GM23338 (cell line): ENCODE measurements at regions not wholly inside any gene's neighbourhood (a gene's known extent, or its start where the extent isn't known, plus 50 kb on each side); places are given as distances from the start of the nearest gene placed in this dataset.

Source experiments
- ATAC-seq: fragments of 200-7000 bp; cut with Tn5 transposase; 3 replicates; pipeline ENCODE4 v1.9.1; 2020
- DNase-seq: peaks from one replicate; pipeline ENCODE4 v3.0.0-alpha.2; 2015; ENCODE audit warnings: low spot score
- H2AFZ ChIP-seq: fragments of 200-600 bp; sonication (generic); 2 replicates; pipeline ENCODE4 v1.8.0; 2016; ENCODE audit warnings: antibody characterized with exemption, mild to moderate bottlenecking, moderate library complexity
- H3F3A ChIP-seq: fragments of 200-600 bp; sonication (generic); replicated peaks from 2 replicates; pipeline ENCODE4 v1.8.0; 2017; ENCODE audit warnings: antibody characterized with exemption, mixed run types, low read depth
- H3K27ac ChIP-seq: fragments of 200-600 bp; sonication (generic); 2 replicates; pipeline ENCODE4 v1.6.1; 2016; ENCODE audit warnings: low read depth
- H3K27me3 ChIP-seq: fragments of 200-600 bp; sonication (generic); 2 replicates; pipeline ENCODE4 v1.8.0; 2016; ENCODE audit warnings: mild to moderate bottlenecking, mixed run types, moderate library complexity; ENCODE audit not compliant: insufficient read depth
- H3K36me3 ChIP-seq: fragments of 200-600 bp; sonication (generic); 2 replicates; pipeline ENCODE4 v1.8.0; 2016; ENCODE audit warnings: mild to moderate bottlenecking; ENCODE audit not compliant: insufficient read depth
- H3K4me1 ChIP-seq: fragments of 200-600 bp; sonication (generic); 2 replicates; pipeline ENCODE4 v1.8.0; 2016; ENCODE audit warnings: mild to moderate bottlenecking, moderate library complexity; ENCODE audit not compliant: insufficient read depth
- H3K4me2 ChIP-seq: fragments of 200-600 bp; sonication (generic); 2 replicates; pipeline ENCODE4 v1.7.1; 2017; ENCODE audit warnings: mixed run types
- H3K4me3 ChIP-seq: fragments of 200-600 bp; sonication (generic); 2 replicates; pipeline ENCODE4 v1.6.1; 2016; ENCODE audit warnings: mixed run types
- H3K79me2 ChIP-seq: fragments of 200-600 bp; sonication (generic); replicated peaks from 2 replicates; pipeline ENCODE4 v1.8.0; 2017; ENCODE audit warnings: mild to moderate bottlenecking; ENCODE audit not compliant: insufficient read depth
- H3K9me2 ChIP-seq: fragments of 200-600 bp; sonication (generic); 2 replicates; pipeline ENCODE4 v1.8.0; 2017; ENCODE audit not compliant: insufficient read depth
- H4K20me1 ChIP-seq: fragments of 200-600 bp; sonication (generic); replicated peaks from 2 replicates; pipeline ENCODE4 v1.8.0; 2017; ENCODE audit warnings: mild to moderate bottlenecking; ENCODE audit not compliant: insufficient read depth
- H3K27ac Mint-ChIP-seq: 2 replicates; pipeline ENCODE4 v1.8.0; 2020; ENCODE audit warnings: inconsistent platforms, mild to moderate bottlenecking, moderate library complexity, mixed read lengths
- H3K27me3 Mint-ChIP-seq: 3 replicates; pipeline ENCODE4 v1.8.0; 2022; ENCODE audit warnings: low read depth, mild to moderate bottlenecking, moderate library complexity, mixed read lengths, inconsistent platforms; ENCODE audit not compliant: insufficient read depth, poor library complexity
- H3K36me3 Mint-ChIP-seq: 3 replicates; pipeline ENCODE4 v1.8.0; 2021; ENCODE audit warnings: low read depth, mild to moderate bottlenecking, inconsistent platforms, moderate library complexity, mixed read lengths
- H3K4me1 Mint-ChIP-seq: 3 replicates; pipeline ENCODE4 v1.8.0; 2020; ENCODE audit warnings: mild to moderate bottlenecking, inconsistent platforms, mixed read lengths
- H3K4me3 Mint-ChIP-seq: 3 replicates; pipeline ENCODE4 v1.8.0; 2021; ENCODE audit warnings: moderate library complexity, mild to moderate bottlenecking, inconsistent platforms, mixed read lengths
- H3K9me3 Mint-ChIP-seq: 3 replicates; pipeline ENCODE4 v1.8.0; 2020; ENCODE audit warnings: moderate library complexity, mild to moderate bottlenecking, inconsistent platforms, mixed read lengths
- CTCF ChIP-seq, 2 experiments: fragments of 200-600 bp in 1 of 2; sonication (generic) in 1 of 2; conservative IDR thresholded peaks; 2 replicates each; pipeline versions ENCODE4 v1.5.1 to v1.6.1; 2016 to 2017; ENCODE audit warnings: antibody characterized with exemption in 2 of 2, low read depth in 2 of 2, mild to moderate bottlenecking in 2 of 2, moderate library complexity in 1 of 2
- ETS1 ChIP-seq: IDR thresholded peaks from 2 replicates; pipeline ENCODE4 v1.6.1; 2016; ENCODE audit warnings: antibody characterized with exemption
- EZH2 ChIP-seq: fragments of 200-600 bp; sonication (generic); IDR thresholded peaks from one replicate; pipeline ENCODE4 v1.8.0; 2017; ENCODE audit warnings: antibody characterized with exemption, mild to moderate bottlenecking, low read depth; ENCODE audit not compliant: unreplicated experiment
- EZH2phosphoT487 ChIP-seq: fragments of 200-600 bp; sonication (generic); IDR thresholded peaks from one replicate; pipeline ENCODE4 v1.8.1; 2018; ENCODE audit warnings: antibody characterized with exemption; ENCODE audit not compliant: unreplicated experiment
- JUNB ChIP-seq: IDR thresholded peaks from one replicate; pipeline ENCODE4 v1.6.1; 2016; ENCODE audit warnings: antibody characterized with exemption; ENCODE audit not compliant: unreplicated experiment
- NANOG ChIP-seq: IDR thresholded peaks from 2 replicates; pipeline ENCODE4 v1.6.1; 2016; ENCODE audit warnings: antibody characterized with exemption, borderline replicate concordance
- POLR2AphosphoS5 ChIP-seq: IDR thresholded peaks from 2 replicates; pipeline ENCODE4 v1.6.1; 2016; ENCODE audit warnings: antibody characterized with exemption, low read depth
- ZNF114 ChIP-seq: fragments of 250-450 bp; sonication (Bioruptor Pico); IDR thresholded peaks from 2 replicates; pipeline ENCODE4 v1.5.0; 2020; ENCODE audit warnings: mild to moderate bottlenecking, moderate library complexity
- ZNF462 ChIP-seq: fragments of 250-450 bp; sonication (Bioruptor Pico); IDR thresholded peaks from 2 replicates; pipeline ENCODE4 v1.5.0; 2020; ENCODE audit warnings: mild to moderate bottlenecking, moderate library complexity
- TF ChIP-seq, protein P1 (sequence below): IDR thresholded peaks from one replicate; pipeline ENCODE4 v1.6.1; 2018; ENCODE audit warnings: antibody characterized with exemption; ENCODE audit not compliant: unreplicated experiment

DNA sequence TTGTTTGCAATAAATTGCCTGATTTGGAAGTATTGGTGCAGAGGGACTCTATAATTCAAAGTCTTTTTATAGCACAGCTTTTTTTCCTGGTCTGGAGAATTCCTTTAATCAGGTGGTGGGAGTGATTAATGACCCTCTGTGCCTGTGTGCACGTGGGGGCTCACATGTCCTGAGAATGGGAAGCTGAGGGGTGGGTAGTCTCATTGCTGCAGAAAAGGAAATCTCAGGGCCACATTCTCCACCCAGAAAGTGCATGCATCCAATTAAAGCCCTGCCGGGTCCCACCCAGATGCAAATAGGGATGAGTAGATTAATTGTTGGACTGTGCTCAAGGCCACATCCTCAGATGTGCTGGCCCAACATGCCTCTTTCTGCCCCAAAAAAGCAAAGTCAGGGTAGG is 324.7 kb downstream of the CXCL12 start (continued):
- no peak for TF ChIP-seq ETS1
- TF ChIP-seq EZH2phosphoT487, result no peak
- TF ChIP-seq NANOG, result no peak
- TF ChIP-seq, protein P1, sequence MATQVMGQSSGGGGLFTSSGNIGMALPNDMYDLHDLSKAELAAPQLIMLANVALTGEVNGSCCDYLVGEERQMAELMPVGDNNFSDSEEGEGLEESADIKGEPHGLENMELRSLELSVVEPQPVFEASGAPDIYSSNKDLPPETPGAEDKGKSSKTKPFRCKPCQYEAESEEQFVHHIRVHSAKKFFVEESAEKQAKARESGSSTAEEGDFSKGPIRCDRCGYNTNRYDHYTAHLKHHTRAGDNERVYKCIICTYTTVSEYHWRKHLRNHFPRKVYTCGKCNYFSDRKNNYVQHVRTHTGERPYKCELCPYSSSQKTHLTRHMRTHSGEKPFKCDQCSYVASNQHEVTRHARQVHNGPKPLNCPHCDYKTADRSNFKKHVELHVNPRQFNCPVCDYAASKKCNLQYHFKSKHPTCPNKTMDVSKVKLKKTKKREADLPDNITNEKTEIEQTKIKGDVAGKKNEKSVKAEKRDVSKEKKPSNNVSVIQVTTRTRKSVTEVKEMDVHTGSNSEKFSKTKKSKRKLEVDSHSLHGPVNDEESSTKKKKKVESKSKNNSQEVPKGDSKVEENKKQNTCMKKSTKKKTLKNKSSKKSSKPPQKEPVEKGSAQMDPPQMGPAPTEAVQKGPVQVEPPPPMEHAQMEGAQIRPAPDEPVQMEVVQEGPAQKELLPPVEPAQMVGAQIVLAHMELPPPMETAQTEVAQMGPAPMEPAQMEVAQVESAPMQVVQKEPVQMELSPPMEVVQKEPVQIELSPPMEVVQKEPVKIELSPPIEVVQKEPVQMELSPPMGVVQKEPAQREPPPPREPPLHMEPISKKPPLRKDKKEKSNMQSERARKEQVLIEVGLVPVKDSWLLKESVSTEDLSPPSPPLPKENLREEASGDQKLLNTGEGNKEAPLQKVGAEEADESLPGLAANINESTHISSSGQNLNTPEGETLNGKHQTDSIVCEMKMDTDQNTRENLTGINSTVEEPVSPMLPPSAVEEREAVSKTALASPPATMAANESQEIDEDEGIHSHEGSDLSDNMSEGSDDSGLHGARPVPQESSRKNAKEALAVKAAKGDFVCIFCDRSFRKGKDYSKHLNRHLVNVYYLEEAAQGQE, result no peak
- no peak for TF ChIP-seq JUNB
- no peak for TF ChIP-seq CTCF (conservative IDR thresholded peaks at IDR 0.05; ENCODE audit: low read depth in 2 of 2)
- TF ChIP-seq ZNF114, result no peak
- TF ChIP-seq POLR2AphosphoS5, result no peak

- H3K36me3 ChIP-seq, result no peaks in the 10 kb centered on the region
- no peak overlapping the region for H3K4me3 Mint-ChIP-seq
- no peaks in the 10 kb centered on the region; the same call in 2 of the 3 replicates for H3K9me3 Mint-ChIP-seq
- no peaks in the 10 kb centered on the region for H3K79me2 ChIP-seq
- 0 out of 2 replicates have a peak, but pooled peaks cover 10% of the 10 kb centered on the region for H3K9me2 ChIP-seq
- H3K27ac Mint-ChIP-seq, result no peak overlapping the region
- no peak overlapping the region for H3K4me3 ChIP-seq
- H3K27ac ChIP-seq, result no peak overlapping the region
- H3K36me3 Mint-ChIP-seq, result no peaks in the 10 kb centered on the region
- ATAC-seq (no peak), DNase-seq (no peak)
- peaks cover 3% of the 10 kb centered on the region for H3K27me3 Mint-ChIP-seq
- H4K20me1 ChIP-seq, result no peaks in the 10 kb centered on the region
- no peaks in the 10 kb centered on the region; the same call in 2 of the 3 replicates for H3K4me1 Mint-ChIP-seq
- no peak overlapping the region for H2AFZ ChIP-seq
- H3K4me1 ChIP-seq, result no peaks in the 10 kb centered on the region
- H3F3A ChIP-seq, result no peaks in the 10 kb centered on the region
- no peak overlapping the region for H3K4me2 ChIP-seq
- H3K27me3 ChIP-seq, result no peaks in the 10 kb centered on the region
- TF ChIP-seq EZH2 (no peak), JUNB (no peak), ZNF462 (CRISPR knock-in tag) (no peak), CTCF (conservative IDR thresholded peaks at IDR 0.05; ENCODE audit: low read depth in 2 of 2) (no peak), ZNF114 (no peak)
These were observed 326.6 kb downstream of the CXCL12 start for GRCh38 chr10:44058259-44058658.
